HG03039 (cell line): ENCODE measurements at regions not wholly inside any gene's neighbourhood (a gene's known extent, or its start where the extent isn't known, plus 50 kb on each side); places are given as distances from the start of the nearest gene placed in this dataset.

ENCODE experiments used
- ATAC-seq: cut with Tn5 transposase; IDR thresholded peaks from one replicate; pipeline ENCODE4 v1.9.1; 2021; ENCODE audit warnings: mild to moderate bottlenecking, moderate library complexity; ENCODE audit not compliant: unreplicated experiment

- no peak for ATAC-seq
These were observed 106.8 kb upstream of the RPS6KA2 start for GRCh38 chr6:166733900-166734299.

DNA sequence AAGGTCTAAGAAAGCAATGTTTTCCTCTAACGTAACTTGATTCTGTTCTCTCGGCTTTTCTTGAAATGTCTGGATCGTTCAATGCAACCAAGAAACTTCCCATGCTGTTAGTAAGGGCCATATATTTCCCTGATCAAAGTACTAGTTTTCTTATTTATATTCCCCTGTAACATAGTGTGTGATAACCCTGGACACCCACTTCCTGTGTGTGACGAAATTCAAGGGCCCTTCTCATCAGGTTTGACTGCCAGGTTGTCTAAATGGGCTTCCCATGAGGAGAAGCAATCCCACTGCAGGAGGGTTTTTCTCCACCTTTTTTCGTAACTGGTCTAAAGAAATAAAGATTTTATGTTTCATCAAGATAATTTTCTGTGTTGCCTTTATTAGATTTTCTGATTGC, 102.6 kb upstream of the RPS6KA2 start:
- ATAC-seq, result no peak

DNA sequence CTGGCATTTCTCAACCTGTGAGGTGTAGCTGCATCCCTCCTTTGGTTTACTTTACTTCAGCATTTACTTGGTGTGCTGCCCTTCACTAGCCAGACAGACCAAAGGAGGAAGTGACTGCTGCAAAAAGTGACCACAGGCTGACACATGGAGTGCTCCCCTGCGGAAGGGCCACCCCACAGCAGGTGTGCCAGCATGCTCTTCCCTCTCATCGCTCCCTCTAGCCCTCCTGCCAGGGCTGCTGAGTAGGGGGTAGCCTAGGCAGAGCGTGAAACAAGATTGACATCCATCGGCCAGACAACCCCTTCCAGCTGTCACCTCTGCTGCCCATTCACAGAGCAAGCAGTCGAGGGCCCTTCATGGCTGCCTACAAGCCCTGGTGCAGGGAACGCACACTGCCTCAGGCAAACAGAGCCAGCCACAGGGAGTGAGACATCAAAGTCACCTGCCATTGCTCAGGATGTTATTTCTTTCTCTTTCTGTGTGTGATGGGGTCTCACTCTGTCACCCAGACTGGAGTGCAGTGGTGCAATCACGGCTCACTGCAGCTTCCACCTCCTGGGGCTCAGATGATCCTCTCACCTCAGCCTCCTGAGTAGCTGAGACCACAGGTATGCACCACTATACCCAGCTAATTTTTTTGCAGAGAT, 102.0 kb upstream of the RPS6KA2 start:
- ATAC-seq, result no peak

DNA sequence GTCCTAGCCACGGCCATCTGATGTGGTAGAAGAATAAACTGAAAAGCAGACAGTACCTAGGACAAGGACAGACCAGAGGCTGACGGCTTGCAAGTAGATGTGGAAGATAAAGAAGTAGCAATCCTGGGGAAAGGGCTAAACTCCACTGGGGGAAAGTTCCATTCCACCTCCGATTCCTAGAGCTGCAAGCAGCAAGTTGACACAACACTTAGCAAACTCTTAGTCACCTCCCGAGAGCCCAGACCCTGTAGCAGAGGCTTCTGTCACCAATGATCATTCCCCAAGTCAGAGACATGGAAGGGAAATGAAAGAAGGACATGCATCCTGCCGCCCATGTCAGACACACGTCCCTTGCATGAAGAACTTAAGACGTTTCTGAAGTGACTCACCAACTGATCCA, 99.2 kb upstream of the RPS6KA2 start:
- ATAC-seq, result no peak

DNA sequence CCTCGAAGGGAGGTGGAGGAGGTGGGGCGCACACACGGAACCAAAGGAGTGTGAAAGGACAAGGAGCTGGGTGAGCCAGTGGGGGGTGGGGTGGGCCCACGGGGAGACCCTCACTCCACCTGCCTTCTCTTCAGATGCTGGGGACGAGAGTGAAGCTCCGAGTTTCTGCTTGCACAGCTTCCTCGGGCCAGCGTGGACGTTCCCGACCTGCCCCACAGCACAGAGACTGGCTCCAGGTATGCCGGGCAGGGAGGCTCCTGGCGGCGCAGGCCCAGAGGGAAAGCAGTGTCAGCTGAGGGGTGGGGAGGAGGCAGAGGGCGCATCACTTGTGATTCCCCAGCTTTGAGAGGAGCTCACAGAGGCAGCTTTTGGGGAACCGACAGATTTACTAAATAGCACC, 98.5 kb upstream of the RPS6KA2 start:
- ATAC-seq, result no peak

- no peak for ATAC-seq
These were observed 97.5 kb upstream of the RPS6KA2 start for GRCh38 chr6:166724576-166724975.

GRCh38 chr6:166722785-166723184, 95.7 kb upstream of the RPS6KA2 start:
- ATAC-seq, result no peak

GRCh38 chr6:166721576-166721975, 94.5 kb upstream of the RPS6KA2 start:
- ATAC-seq, result no peak

DNA sequence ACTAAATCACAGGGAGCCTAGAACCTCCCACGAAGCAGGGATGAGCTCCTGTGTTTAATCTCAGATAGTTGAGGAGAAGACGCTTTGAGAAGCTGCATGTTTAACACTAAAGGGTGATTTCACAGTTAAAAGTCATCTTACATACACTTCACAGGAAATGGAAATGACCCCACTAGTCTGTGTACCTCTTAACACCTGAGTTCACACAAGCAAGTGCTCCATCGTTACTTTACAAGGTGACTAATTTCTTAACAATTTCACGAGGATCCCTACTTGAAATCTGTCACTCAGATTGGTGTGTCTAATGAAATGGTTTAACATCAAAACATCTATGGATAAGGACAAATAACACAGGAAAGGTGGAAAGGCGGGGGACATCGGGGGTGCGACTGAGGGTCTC, 93.8 kb upstream of the RPS6KA2 start:
- ATAC-seq, result no peak

DNA sequence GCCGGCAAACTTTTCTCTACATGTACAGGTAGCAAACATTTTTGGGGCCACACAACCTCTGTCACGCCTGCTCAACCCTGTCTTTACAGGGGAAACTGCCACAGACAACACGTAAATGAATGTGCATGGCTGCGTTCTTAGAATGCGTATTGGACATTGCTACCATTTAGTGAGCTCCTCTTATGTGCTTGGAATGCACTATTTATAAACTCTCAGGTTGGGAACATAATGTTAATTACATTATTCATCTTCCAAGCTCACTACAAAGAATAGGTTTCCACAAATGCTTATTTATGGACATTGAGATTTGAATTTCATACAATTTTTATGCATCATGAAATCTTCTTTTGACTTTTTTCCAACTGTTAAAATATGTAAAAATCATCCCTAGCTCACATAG, 92.0 kb upstream of the RPS6KA2 start:
- no peak for ATAC-seq

GRCh38 chr6:166718516-166718915, 91.5 kb upstream of the RPS6KA2 start:
- no peak for ATAC-seq

DNA sequence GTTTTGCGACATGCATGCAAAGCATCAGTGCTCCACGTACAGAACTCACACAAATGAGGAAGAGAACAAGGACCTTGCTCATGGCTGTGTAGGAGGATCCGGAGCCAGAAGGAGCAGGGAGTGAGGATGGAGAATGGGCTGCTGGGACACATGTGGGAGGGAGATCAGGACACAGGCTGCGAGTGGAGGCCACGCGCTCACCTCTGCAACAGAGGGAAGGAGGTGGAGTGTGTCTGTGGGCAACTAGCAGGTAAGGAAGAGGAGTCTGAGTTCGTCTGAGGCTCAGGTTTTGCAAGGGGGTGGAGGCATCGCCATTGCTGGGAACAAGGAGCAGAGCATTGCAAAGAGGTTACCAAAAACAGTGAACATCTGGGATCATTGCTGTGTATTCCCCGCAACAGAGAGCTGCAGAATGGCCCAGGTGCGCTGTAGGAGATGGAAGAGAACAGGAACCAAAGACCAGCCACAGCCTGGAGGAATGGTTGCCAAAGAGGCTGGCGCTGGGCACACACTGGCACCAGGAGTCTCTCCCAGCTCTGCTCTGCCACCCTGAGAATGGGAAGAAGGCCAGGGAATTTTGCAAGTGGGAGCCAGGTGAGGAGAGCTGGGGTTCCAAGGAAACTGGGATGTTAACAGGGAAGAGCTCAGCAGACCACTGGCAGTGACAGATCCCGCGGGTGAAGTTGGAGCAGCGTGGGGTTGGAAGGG, 90.0 kb upstream of the RPS6KA2 start:
- no peak for ATAC-seq

- ATAC-seq, result no peak
These were observed 88.9 kb upstream of the RPS6KA2 start for GRCh38 chr6:166715992-166716391.

DNA sequence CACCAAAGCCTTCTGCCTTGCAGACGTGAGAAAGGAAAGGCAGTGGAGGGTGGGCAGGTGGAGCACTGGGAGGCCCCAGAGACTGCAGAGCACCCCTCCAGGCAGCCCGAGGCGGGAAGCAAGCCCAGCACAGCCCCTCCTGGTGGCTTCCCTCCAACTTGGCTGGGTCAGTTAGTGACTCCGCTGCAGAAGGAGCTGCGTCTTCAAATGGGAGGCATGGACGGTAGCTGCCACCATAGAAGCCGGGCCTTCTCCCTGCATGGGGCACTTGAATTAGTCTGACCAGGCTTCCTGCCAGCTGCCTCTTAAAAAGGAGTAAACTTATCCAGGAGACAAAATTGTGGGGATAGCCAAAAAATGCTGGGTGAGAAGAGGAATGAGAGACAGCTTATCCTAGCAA, 88.0 kb upstream of the RPS6KA2 start:
- no peak for ATAC-seq

DNA sequence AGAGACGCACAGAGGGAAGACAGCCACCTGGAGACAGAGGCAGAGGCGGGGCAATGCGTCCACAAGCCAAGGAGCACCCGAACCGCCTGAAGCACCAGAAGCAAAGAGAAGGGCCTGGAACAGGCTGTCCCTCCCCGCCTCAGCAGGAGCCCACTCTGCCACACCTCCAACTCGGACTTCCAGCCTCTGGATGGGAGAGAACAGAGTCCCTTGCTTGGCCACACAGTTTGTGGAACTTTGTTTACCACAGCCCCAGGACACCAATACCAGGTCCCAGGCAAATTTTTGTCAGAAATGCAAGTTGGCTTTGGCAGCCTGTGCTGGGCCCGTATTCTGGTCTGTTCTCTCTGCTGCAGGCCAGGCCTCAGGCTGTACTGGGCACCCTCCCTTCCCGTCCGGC, 87.5 kb upstream of the RPS6KA2 start:
- no peak for ATAC-seq

- ATAC-seq, result no peak
These were observed 87.1 kb upstream of the RPS6KA2 start for GRCh38 chr6:166714187-166714510.

DNA sequence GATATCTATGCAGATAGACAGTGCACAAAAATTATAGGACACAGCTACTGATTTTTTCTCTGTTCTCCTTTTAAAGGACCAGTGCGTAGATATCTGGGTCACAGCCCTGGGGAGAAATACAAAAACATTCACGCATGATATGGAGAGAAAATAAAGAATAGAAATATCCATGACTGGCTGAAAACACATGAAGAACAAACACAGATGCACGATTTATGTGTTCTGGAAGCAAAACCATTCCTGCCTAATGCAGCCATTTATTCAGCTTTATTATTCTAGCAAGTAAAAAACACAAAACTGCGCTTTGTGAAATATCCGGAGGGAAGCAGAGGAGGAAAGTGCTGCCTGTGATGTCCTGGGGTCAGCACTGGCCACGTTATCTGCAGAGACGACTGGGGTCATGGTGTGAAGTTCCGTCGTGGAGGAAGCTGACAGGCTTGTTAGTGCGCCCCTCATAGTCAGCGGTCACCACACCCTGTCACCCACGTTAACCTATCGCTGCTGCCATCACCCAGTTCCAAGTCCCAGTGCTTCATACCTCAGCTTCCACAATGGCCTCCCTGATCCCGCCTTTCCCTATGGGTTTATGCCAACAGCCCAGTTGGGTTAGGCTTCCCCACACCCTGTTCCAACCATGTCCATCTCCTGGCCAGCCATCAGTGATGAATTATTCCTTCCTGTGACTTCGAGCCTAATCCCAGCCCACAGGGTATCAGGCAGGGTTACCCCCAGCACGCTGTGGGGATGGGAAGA, 86.6 kb upstream of the RPS6KA2 start:
- no peak for ATAC-seq

DNA sequence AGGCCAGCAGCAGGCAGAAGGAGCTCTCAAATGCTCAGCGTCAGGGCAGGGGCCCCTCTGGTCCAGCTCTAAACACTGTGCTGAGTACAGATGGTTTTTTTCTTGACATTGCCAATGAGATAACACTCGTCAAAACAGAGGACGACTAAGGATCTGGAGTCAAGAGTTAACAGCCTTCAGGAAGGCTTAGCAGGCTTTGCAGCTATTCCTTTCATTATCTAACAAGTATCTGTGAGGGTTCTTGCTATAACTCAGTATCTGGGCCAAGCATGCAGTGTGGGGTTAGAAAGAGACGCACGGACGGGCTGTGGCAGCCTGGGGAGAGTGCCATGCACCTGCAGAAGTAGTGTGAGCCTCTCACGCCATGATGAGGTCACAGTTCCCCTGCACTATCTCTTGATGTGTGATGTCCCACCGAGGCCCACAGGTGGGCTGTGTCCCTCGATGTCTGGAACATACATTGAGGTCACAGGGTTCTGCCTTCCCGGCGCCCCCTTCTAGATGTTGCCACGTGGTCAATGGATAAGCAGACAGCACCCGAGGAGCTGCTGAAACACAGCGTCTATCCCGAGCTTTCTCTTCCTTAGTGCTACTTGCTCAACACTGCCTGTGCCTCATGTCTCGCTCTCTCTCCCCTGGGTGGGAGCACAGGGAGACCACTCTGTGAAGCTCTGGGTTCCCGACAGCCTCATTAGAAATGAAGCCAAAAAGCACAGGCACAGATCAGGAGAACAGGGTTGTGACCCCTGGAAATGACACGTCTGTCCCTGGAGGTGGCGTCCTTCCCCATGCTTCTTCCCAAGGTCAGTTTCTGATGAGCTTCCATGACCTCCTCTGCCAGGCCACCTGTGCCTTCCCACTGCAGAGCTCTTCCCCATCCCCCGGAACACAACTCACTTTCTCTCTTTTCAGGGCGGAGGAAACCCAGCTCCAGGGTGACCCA, 85.5 kb upstream of the RPS6KA2 start:
- ATAC-seq, result no peak

DNA sequence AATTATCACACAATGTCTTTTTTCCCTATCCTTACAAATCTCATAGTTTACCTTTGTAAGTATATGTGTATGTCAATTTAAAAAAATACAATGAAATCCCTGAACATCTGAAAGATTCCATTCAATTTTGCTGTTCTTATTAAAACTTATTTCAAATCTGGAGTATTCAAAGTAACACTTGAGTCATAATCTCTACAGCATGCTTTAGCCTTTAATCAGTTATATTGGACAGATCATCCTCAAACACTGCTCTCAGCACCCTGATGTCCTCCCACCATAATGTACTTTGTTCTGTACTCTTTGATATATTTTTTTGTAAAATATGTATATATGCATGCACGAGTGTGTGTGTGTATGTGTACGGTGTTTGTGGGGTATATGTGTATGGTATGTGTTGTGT, 83.0 kb upstream of the RPS6KA2 start:
- ATAC-seq, result no peak

GRCh38 chr6:166708460-166708859, 81.4 kb upstream of the RPS6KA2 start:
- no peak for ATAC-seq

DNA sequence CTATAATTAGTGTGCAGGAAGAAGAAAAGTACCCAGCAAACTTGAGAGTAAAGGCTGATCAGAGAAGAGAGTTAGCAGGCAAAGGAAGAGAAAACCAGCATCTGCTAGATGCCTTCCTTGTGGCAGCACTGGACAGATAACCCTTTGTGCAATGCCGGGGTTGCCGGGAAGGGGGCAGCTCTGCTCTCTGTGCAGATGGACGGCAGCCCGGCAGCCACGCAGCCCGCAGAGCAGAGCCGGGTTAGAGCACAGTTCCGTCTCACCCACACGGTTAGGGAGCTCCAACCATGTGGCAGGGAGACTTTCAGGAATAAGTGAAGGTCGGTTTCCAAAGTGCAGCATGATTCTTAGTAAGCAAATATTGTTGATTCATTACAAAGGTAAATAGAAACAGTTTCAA, 80.0 kb upstream of the RPS6KA2 start:
- ATAC-seq, result no peak
